GM12874 (cell line): ENCODE measurements at regions not wholly inside any gene's neighbourhood (a gene's known extent, or its start where the extent isn't known, plus 50 kb on each side); places are given as distances from the start of the nearest gene placed in this dataset.

Source experiments
- TF ChIP-seq, protein P1 (sequence below): IDR thresholded peaks from 2 replicates; pipeline ENCODE4 v1.5.1; 2011; ENCODE audit warnings: low read depth, mild to moderate bottlenecking, control low read depth, low read length, moderate library complexity; ENCODE audit not compliant: insufficient read depth

GRCh38 chr3:72120039-72120438 lies 335.1 kb upstream of the PROK2 start:
- TF ChIP-seq, protein P1, sequence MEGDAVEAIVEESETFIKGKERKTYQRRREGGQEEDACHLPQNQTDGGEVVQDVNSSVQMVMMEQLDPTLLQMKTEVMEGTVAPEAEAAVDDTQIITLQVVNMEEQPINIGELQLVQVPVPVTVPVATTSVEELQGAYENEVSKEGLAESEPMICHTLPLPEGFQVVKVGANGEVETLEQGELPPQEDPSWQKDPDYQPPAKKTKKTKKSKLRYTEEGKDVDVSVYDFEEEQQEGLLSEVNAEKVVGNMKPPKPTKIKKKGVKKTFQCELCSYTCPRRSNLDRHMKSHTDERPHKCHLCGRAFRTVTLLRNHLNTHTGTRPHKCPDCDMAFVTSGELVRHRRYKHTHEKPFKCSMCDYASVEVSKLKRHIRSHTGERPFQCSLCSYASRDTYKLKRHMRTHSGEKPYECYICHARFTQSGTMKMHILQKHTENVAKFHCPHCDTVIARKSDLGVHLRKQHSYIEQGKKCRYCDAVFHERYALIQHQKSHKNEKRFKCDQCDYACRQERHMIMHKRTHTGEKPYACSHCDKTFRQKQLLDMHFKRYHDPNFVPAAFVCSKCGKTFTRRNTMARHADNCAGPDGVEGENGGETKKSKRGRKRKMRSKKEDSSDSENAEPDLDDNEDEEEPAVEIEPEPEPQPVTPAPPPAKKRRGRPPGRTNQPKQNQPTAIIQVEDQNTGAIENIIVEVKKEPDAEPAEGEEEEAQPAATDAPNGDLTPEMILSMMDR, result no peak

- TF ChIP-seq, protein P1, result no peak
Measured at GRCh38 chr3:72118628-72119027, 333.7 kb upstream of the PROK2 start.

GRCh38 chr3:72116226-72116625 lies 331.3 kb upstream of the PROK2 start:
- TF ChIP-seq, protein P1, result no peak

DNA sequence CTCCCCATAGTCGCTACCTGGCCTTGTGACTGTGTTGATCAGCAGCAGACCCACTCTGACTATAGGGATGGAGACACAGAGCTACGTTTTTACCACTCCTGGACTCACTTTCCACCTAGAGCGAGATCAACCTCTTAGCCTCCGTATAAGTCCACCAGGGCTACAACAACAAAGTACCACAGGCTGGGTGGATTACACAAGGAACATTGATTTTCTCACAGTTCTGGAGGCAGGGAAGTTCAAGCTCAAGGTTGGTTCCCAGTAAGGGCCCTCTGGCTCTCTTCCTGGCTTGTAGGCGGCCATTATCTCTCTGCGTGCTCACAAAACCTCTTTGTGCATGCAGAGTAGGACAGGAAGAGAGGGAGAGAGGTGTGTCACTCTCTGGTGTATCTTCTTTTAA lies 330.4 kb upstream of the PROK2 start:
- TF ChIP-seq, protein P1, result no peak

- TF ChIP-seq, protein P1, result no peak
Measured at GRCh38 chr3:72114773-72115172, 329.8 kb upstream of the PROK2 start.

- TF ChIP-seq, protein P1, result no peak
Measured at GRCh38 chr3:72113964-72114363, 329.0 kb upstream of the PROK2 start.

GRCh38 chr3:72113564-72113963 lies 328.6 kb upstream of the PROK2 start:
- TF ChIP-seq, protein P1, result no peak

GRCh38 chr3:72112435-72112834 lies 327.5 kb upstream of the PROK2 start:
- TF ChIP-seq, protein P1, result no peak
